ENCODE measurements at regions not wholly inside any gene's neighbourhood (a gene's known extent, or its start where the extent isn't known, plus 50 kb on each side); places are given as distances from the start of the nearest gene placed in this dataset.

- no peaks in the 10 kb centered on the region for H3K36me3 ChIP-seq (ENCODE audit: control insufficient read depth in 2 of 4, insufficient read depth in 4 of 4, low read length in 3 of 4)
- no peak overlapping the region for H2AFZ ChIP-seq (ENCODE audit: low read length)
- H2BK120ac ChIP-seq (replicated peaks; ENCODE audit: low read depth, low read length): no peak overlapping the region
- no peak overlapping the region for H3K4me2 ChIP-seq (ENCODE audit: insufficient read depth in 1 of 2, low read depth in 2 of 2, low read length in 2 of 2)
- no peak overlapping the region for H2BK20ac ChIP-seq (ENCODE audit: low read length)
- H4K5ac ChIP-seq (ENCODE audit: insufficient read length, low read depth, low read length): no peak overlapping the region
- H3K23ac ChIP-seq (ENCODE audit: insufficient read length): no peak overlapping the region
- H3K4me3 ChIP-seq (ENCODE audit: extremely low read depth in 1 of 4, insufficient read depth in 2 of 4, low read depth in 3 of 4, low read length in 4 of 4): no peak overlapping the region
- ChIA-PET POLR2A (ENCODE audit: partially characterized antibody) (no interaction called here), CTCF (ENCODE audit: partially characterized antibody) (interaction anchor here (0.5 to 2.9 kb wide), 6 partner anchors 11 to 941 kb away, joined by 3 to 10 read pairs (median 3); partner anchors contain the start of gene MAP2)
- WGBS, 2 experiments (ENCODE audit: extremely low coverage in 1 of 2, insufficient coverage in 1 of 2, insufficient read length in 1 of 2, insufficient replicate concordance in 2 of 2, low coverage in 1 of 2, low lambda C conversion rate in 2 of 2, missing lambda C conversion rate in 1 of 2): 73% methylated on average over 2 of the region's 2 CpGs; no CpG with 5 or more reads in 1 of the 2 experiments
- H3K9ac ChIP-seq (replicated peaks in 1 of 4; ENCODE audit: extremely low read depth in 1 of 4, low read depth in 3 of 4, low read length in 3 of 4): no peak overlapping the region
- H3K79me1 ChIP-seq (ENCODE audit: low read depth, low read length): no peaks in the 10 kb centered on the region
- no peak overlapping the region for H2BK12ac ChIP-seq (ENCODE audit: low read depth, low read length)
- H3K14ac ChIP-seq (ENCODE audit: insufficient read length): no peak overlapping the region
- H3K79me2 ChIP-seq (ENCODE audit: control insufficient read depth in 1 of 2, insufficient read depth in 2 of 2, low read length in 2 of 2): no peaks in the 10 kb centered on the region
- H3K9me3 ChIP-seq (ENCODE audit: insufficient read depth in 2 of 2, low read depth in 1 of 2, low read length in 1 of 2): no peaks in the 10 kb centered on the region
- no peak overlapping the region for H3K18ac ChIP-seq (ENCODE audit: extremely low read depth, low read length)
- no peak overlapping the region for H3K56ac ChIP-seq (replicated peaks; ENCODE audit: insufficient read length, low read depth, low read length)
- FAIRE-seq (no peak), DNase-seq (ENCODE audit: low read depth in 1 of 2, low spot score in 2 of 2) (no peak)
- H3K27me3 ChIP-seq (replicated peaks in 1 of 4; ENCODE audit: control insufficient read depth in 3 of 4, extremely low read depth in 1 of 4, insufficient read depth in 3 of 4, low read length in 3 of 4): no peaks in the 10 kb centered on the region
- no peak overlapping the region for H4K8ac ChIP-seq (ENCODE audit: extremely low read depth, insufficient read depth, low read length)
- H4K91ac ChIP-seq (replicated peaks; ENCODE audit: insufficient read length, low read length): no peak overlapping the region
- H3K23me2 ChIP-seq (ENCODE audit: low read depth, low read length): no peaks in the 10 kb centered on the region
- no peak overlapping the region for H3K27ac ChIP-seq (ENCODE audit: low read depth, low read length)
- no peak overlapping the region for H2AK5ac ChIP-seq (ENCODE audit: low read depth, low read length)
- no peak overlapping the region for H3K4ac ChIP-seq (replicated peaks; ENCODE audit: insufficient read length, low read depth, low read length)
- no peak overlapping the region for H2BK5ac ChIP-seq (ENCODE audit: low read depth, low read length)
- H3K4me1 ChIP-seq (replicated peaks in 1 of 4; ENCODE audit: control insufficient read depth in 3 of 4, insufficient read depth in 4 of 4, low read length in 3 of 4): no peaks in the 10 kb centered on the region
- no peak overlapping the region for H2BK15ac ChIP-seq (ENCODE audit: low read length)
- no peaks in the 10 kb centered on the region for H4K20me1 ChIP-seq (replicated peaks in 1 of 2; ENCODE audit: control insufficient read depth in 1 of 2, insufficient read depth in 2 of 2, low read length in 2 of 2)
- TF ChIP-seq CTBP2 (IDR thresholded peaks at IDR 0.05; ENCODE audit: borderline replicate concordance, insufficient read depth, insufficient read length, low read length): no peak
- no peak for TF ChIP-seq POLR2A (IDR thresholded peaks at IDR 0.05; ENCODE audit: control extremely low read depth in 1 of 2, low read depth in 2 of 2, low read length in 2 of 2)
- no peak for TF ChIP-seq SUZ12 (IDR thresholded peaks at IDR 0.05; ENCODE audit: low read length)
- TF ChIP-seq KDM5A (IDR thresholded peaks at IDR 0.05; ENCODE audit: low read length): no peak
- TF ChIP-seq PHF8 (conservative IDR thresholded peaks at IDR 0.05; ENCODE audit: low read depth, low read length): no peak
- no peak for TF ChIP-seq SRF (IDR thresholded peaks at IDR 0.05; ENCODE audit: low read depth, low read length)
- no peak for TF ChIP-seq POLR2AphosphoS5 (IDR thresholded peaks at IDR 0.05; ENCODE audit: low read depth, low read length)
- no peak for TF ChIP-seq MAX (IDR thresholded peaks at IDR 0.05)
- TF ChIP-seq KDM1A (IDR thresholded peaks at IDR 0.05; ENCODE audit: borderline replicate concordance, low read length): no peak
- no peak for TF ChIP-seq TBP (IDR thresholded peaks at IDR 0.05; ENCODE audit: low read depth, low read length)
- TF ChIP-seq ASH2L (IDR thresholded peaks at IDR 0.05; ENCODE audit: low read length): no peak
- TF ChIP-seq TAF7 (optimal IDR thresholded peaks at IDR 0.05; ENCODE audit: borderline replicate concordance, low read depth, low read length): no peak
- TF ChIP-seq RFX5 (IDR thresholded peaks at IDR 0.05; ENCODE audit: borderline replicate concordance, low read depth, low read length): no peak
- TF ChIP-seq CEBPB (IDR thresholded peaks at IDR 0.05; ENCODE audit: low read depth, low read length): no peak
- no peak for TF ChIP-seq USF2 (IDR thresholded peaks at IDR 0.05; ENCODE audit: low read length)
These were observed 55.4 kb upstream of the MAP2 start for GRCh38 chr2:209368406-209368805.
